Mammary epithelial cell (primary cell): ENCODE measurements at regions not wholly inside any gene's neighbourhood (a gene's known extent, or its start where the extent isn't known, plus 50 kb on each side); places are given as distances from the start of the nearest gene placed in this dataset.

Experiments
- EZH2 ChIP-seq: IDR thresholded peaks from 2 replicates; pipeline ENCODE4 v1.6.1; 2012; ENCODE audit warnings: low read length, inconsistent platforms, borderline replicate concordance
- TF ChIP-seq, protein P1 (sequence below), 2 donors: IDR thresholded peaks in 1 of 2; conservative IDR thresholded peaks in 1 of 2; 2 replicates each; pipeline ENCODE4 v1.5.1; 2011 to 2012; ENCODE audit warnings: inconsistent platforms in 2 of 2, low read length in 2 of 2, mild to moderate bottlenecking in 2 of 2, control low read depth in 1 of 2, low read depth in 1 of 2; ENCODE audit not compliant: insufficient read depth in 1 of 2; ENCODE audit errors: extremely low read depth in 1 of 2

DNA sequence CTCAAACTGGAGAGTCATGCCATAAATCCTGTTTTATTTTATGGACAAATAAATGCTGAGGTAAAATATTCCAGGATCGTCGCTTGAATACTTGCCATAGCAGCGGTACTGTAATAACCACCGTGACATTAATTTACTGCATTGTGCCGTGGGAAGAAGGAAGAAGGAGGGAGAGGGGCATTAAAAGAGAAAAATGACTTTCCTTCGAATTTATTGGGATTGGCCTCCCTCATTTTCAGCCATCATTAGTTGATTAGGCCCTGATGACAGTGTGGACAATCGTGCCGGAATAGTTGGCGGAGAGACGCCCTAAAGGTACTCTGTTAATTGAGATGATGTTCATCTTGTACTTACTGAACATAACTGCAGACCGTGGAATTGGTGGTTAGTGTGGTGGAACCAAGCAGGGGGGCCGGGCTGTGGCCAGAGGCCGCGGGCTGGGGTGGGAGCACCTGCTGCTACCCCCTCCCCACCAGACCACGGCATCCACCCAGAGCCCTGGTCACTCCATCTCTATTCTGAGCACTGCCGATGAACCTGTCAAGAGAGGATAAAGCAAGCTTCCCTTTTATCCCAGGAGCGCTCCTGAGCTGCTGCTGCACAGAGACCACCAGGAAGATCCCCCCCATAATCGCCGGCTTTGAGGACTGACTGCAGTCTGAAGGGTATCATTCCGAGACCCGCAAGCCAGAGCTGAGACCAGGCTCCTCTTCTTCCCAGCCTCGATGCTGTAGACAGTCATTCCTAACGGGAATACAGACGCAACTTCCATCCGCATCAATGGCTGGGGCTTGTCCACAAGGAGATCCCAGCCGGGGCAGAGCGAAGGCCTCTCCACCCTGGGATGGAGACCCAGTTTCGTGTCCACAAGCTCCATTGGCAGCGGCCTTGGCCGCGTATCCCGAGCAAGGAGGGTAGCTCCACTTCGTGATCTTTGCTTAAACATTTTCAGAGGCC lies 168.3 kb upstream of the TSHZ3 start:
- TF ChIP-seq EZH2: no peak
- TF ChIP-seq, protein P1, sequence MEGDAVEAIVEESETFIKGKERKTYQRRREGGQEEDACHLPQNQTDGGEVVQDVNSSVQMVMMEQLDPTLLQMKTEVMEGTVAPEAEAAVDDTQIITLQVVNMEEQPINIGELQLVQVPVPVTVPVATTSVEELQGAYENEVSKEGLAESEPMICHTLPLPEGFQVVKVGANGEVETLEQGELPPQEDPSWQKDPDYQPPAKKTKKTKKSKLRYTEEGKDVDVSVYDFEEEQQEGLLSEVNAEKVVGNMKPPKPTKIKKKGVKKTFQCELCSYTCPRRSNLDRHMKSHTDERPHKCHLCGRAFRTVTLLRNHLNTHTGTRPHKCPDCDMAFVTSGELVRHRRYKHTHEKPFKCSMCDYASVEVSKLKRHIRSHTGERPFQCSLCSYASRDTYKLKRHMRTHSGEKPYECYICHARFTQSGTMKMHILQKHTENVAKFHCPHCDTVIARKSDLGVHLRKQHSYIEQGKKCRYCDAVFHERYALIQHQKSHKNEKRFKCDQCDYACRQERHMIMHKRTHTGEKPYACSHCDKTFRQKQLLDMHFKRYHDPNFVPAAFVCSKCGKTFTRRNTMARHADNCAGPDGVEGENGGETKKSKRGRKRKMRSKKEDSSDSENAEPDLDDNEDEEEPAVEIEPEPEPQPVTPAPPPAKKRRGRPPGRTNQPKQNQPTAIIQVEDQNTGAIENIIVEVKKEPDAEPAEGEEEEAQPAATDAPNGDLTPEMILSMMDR (conservative IDR thresholded peaks at IDR 0.05 in 1 of 2, IDR thresholded peaks at IDR 0.05 in 1 of 2; ENCODE audit: extremely low read depth in 1 of 2, insufficient read depth in 1 of 2, low read depth in 1 of 2, low read length in 2 of 2): no peak
